Hepatocyte (in vitro differentiated cells): ENCODE measurements at regions not wholly inside any gene's neighbourhood (a gene's known extent, or its start where the extent isn't known, plus 50 kb on each side); places are given as distances from the start of the nearest gene placed in this dataset. TPM values are rescaled to one million over a fixed set of nuclear protein-coding genes. Genes with fewer than 3 reads are reported as not detected.

Experiments used
- DNase-seq: peaks from one replicate; pipeline ENCODE4 v3.0.0-alpha.2; 2016; ENCODE audit warnings: low spot score
- H2AFZ ChIP-seq: fragments of 200-600 bp; sonication (generic); 2 replicates; pipeline ENCODE4 v1.6.0; 2016; ENCODE audit warnings: antibody characterized with exemption, mild to moderate bottlenecking
- H3K27ac ChIP-seq: fragments of 200-600 bp; sonication (generic); 2 replicates; pipeline ENCODE4 v1.5.1; 2016; ENCODE audit warnings: mild to moderate bottlenecking
- H3K27me3 ChIP-seq: fragments of 200-600 bp; sonication (generic); 2 replicates; pipeline ENCODE4 v1.6.1; 2016
- H3K36me3 ChIP-seq: fragments of 200-600 bp; sonication (generic); replicated peaks from 2 replicates; pipeline ENCODE4 v1.5.1; 2016; ENCODE audit warnings: low read depth; ENCODE audit not compliant: insufficient read depth
- H3K4me1 ChIP-seq: fragments of 200-600 bp; sonication (generic); 2 replicates; pipeline ENCODE4 v1.5.1; 2016; ENCODE audit warnings: mild to moderate bottlenecking, moderate library complexity; ENCODE audit not compliant: insufficient read depth
- H3K4me2 ChIP-seq: fragments of 200-600 bp; sonication (generic); 2 replicates; pipeline ENCODE4 v1.6.0; 2016
- H3K4me3 ChIP-seq: fragments of 200-600 bp; sonication (generic); 2 replicates; pipeline ENCODE4 v1.5.1; 2016; ENCODE audit warnings: mild to moderate bottlenecking
- H3K79me2 ChIP-seq: fragments of 200-600 bp; sonication (generic); 2 replicates; pipeline ENCODE4 v1.6.0; 2017; ENCODE audit warnings: mild to moderate bottlenecking
- H3K9me2 ChIP-seq: fragments of 200-600 bp; sonication (generic); replicated peaks from 2 replicates; pipeline ENCODE4 v1.6.0; 2017; ENCODE audit warnings: mild to moderate bottlenecking; ENCODE audit not compliant: insufficient read depth
- H3K9me3 ChIP-seq: fragments of 200-600 bp; sonication (generic); 2 replicates; pipeline ENCODE4 v1.5.1; 2016; ENCODE audit warnings: low read depth, mild to moderate bottlenecking
- H4K20me1 ChIP-seq: fragments of 200-600 bp; sonication (generic); 2 replicates; pipeline ENCODE4 v1.6.0; 2016; ENCODE audit warnings: mild to moderate bottlenecking; ENCODE audit not compliant: insufficient read depth, poor library complexity, severe bottlenecking
- EZH2 ChIP-seq: fragments of 200-600 bp; sonication (generic); IDR thresholded peaks from 2 replicates; pipeline ENCODE4 v1.6.1; 2016; ENCODE audit warnings: antibody characterized with exemption, mild to moderate bottlenecking, borderline replicate concordance
- EZH2phosphoT487 ChIP-seq: fragments of 200-600 bp; sonication (generic); IDR thresholded peaks from one replicate; pipeline ENCODE4 v1.6.1; 2018; ENCODE audit warnings: antibody characterized with exemption, mild to moderate bottlenecking, low read depth, moderate library complexity; ENCODE audit not compliant: unreplicated experiment, severe bottlenecking
- WGBS: methylation state at CpG from one replicate; pipeline ENCODE4 v1.1.6; 2016; ENCODE audit warnings: low lambda C conversion rate; ENCODE audit errors: missing lambda C conversion rate; 5-methylcytosine and 5-hydroxymethylcytosine counted together
- small RNA-seq: library from RNA; depleted of rRNA; stranded (forward); fragments of <200 nt; gene quantifications from one replicate; pipeline ENCODE3, GENCODE V24; 2014
- TF ChIP-seq, protein P1 (sequence below): fragments of 200-600 bp; sonication (generic); IDR thresholded peaks from 2 replicates; pipeline ENCODE4 v1.5.1; 2016; ENCODE audit warnings: antibody characterized with exemption, mild to moderate bottlenecking; ENCODE audit not compliant: poor library complexity

DNA sequence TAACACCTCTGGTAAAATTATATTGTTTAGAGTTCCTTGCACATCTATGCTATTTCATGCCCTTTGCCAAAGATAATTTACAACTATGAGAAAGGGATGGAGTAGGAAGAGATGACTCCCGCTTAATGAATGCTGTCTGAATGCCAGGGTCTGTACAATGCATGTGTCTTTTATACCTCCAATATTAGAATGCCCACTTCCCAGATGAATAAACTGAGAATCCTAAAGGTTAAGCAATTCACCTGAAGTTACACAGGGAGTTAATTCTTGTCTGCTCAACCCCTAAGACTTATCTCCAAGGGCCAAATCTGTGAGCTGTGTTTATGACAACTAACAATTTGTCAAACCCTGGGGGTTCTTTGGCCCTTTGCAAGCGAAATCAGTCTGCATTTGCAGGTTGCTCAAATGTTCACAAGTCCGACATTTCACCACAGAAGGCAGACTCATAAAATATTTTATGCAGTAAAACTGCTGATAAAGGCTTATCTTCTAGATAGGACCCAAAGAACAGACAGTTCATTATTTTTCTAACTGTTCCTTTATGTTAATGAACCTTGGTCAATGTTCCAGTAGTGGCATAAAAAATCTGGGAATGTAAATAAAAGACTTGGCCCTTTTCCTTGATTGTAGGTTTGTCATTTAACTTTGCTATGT, 50.2 kb upstream of the ATP1A1 start:
- no peaks in the 10 kb centered on the region for H3K36me3 ChIP-seq
- peak overlapping the region; percentile 19 for H3K4me2 ChIP-seq
- H3K79me2 ChIP-seq: no peaks in the 10 kb centered on the region
- no peaks in the 10 kb centered on the region for H3K27me3 ChIP-seq
- no peak overlapping the region for H2AFZ ChIP-seq
- no peaks in the 10 kb centered on the region for H3K9me3 ChIP-seq
- H3K4me3 ChIP-seq: no peak overlapping the region
- peaks cover 28% of the 10 kb centered on the region for H3K4me1 ChIP-seq
- WGBS: 43% methylated on average over 3 of the region's 3 CpGs
- H3K9me2 ChIP-seq: no peaks in the 10 kb centered on the region
- peak overlapping the region; percentile 37 for H3K27ac ChIP-seq
- DNase-seq: peak; percentile 54
- no peaks in the 10 kb centered on the region for H4K20me1 ChIP-seq
- TF ChIP-seq EZH2phosphoT487 (no peak), EZH2 (no peak)
- TF ChIP-seq, protein P1, sequence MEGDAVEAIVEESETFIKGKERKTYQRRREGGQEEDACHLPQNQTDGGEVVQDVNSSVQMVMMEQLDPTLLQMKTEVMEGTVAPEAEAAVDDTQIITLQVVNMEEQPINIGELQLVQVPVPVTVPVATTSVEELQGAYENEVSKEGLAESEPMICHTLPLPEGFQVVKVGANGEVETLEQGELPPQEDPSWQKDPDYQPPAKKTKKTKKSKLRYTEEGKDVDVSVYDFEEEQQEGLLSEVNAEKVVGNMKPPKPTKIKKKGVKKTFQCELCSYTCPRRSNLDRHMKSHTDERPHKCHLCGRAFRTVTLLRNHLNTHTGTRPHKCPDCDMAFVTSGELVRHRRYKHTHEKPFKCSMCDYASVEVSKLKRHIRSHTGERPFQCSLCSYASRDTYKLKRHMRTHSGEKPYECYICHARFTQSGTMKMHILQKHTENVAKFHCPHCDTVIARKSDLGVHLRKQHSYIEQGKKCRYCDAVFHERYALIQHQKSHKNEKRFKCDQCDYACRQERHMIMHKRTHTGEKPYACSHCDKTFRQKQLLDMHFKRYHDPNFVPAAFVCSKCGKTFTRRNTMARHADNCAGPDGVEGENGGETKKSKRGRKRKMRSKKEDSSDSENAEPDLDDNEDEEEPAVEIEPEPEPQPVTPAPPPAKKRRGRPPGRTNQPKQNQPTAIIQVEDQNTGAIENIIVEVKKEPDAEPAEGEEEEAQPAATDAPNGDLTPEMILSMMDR: no peak

Small RNA genes lying in the stretch of these regions (small RNA-seq; reads per million reads assigned to genes)
- not detected for gene RF00012
